Activated B cell treated with CpG ODN at 0.5 μM for 24 hours (primary cell): ENCODE measurements at regions not wholly inside any gene's neighbourhood (a gene's known extent, or its start where the extent isn't known, plus 50 kb on each side); places are given as distances from the start of the nearest gene placed in this dataset.

ENCODE experiments used
- ATAC-seq: fragments of 200-7000 bp; cut with Tn5 transposase; one replicate; pipeline ENCODE4 v1.10.0; 2021; ENCODE audit warnings: low read depth, mild to moderate bottlenecking, moderate library complexity
- CTCF ChIA-PET: fragments of 350-600 bp; sonication (Branson Sonifier 250); formaldehyde crosslinking; loops from one replicate; lab custom pipeline; 2021; ENCODE audit warnings: antibody characterized with exemption; lab: Charles Lee
- POLR2A ChIA-PET: fragments of 350-600 bp; sonication (Branson Sonifier 250); formaldehyde crosslinking; loops from one replicate; lab custom pipeline; 2021; ENCODE audit warnings: antibody characterized with exemption; lab: Charles Lee
- DNase-seq: peaks from one replicate; pipeline ENCODE4 v3.0.0; 2022
- H3K27ac Mint-ChIP-seq: one replicate; pipeline ENCODE4 v1.8.0; 2020; ENCODE audit warnings: mixed read lengths
- H3K27me3 Mint-ChIP-seq: one replicate; pipeline ENCODE4 v1.8.0; 2021; ENCODE audit warnings: mixed read lengths
- H3K36me3 Mint-ChIP-seq: one replicate; pipeline ENCODE4 v1.8.0; 2021; ENCODE audit warnings: low read depth, mixed read lengths
- H3K4me1 Mint-ChIP-seq: one replicate; pipeline ENCODE4 v1.8.0; 2021; ENCODE audit warnings: mixed read lengths
- H3K4me3 Mint-ChIP-seq: one replicate; pipeline ENCODE4 v1.8.0; 2020; ENCODE audit warnings: mild to moderate bottlenecking, mixed read lengths
- H3K9me3 Mint-ChIP-seq: one replicate; pipeline ENCODE4 v1.8.0; 2020; ENCODE audit warnings: mixed read lengths
- intact Hi-C: fragments of 100-400 bp; cut with micrococcal nuclease; formaldehyde crosslinking; loops from one replicate; pipeline ENCODE4 v1.15.1; 2024
- TF ChIP-seq, protein P1 (sequence below): fragments of 200-600 bp; IDR thresholded peaks from one replicate; pipeline ENCODE4 v1.8.0; 2022; ENCODE audit warnings: antibody characterized with exemption, mild to moderate bottlenecking

DNA sequence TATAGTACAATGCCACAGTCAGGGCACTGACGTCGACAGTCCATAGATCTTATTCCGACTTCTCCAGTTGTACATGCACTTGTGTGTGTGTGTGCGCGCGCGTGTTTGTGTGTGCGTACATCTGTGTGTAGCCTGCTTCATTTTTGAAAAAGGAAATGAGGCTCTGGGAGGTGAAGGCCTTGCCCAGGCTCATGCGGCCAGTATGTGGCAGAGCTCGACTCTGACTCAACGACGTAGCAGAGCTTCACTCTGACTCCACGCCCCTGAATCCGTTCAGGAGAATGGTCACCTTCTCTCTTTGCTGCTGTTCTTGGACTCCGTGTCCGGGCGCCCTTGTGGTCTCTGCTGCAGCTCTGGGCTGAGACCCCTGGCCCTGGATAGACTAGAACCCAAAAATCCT is 81.6 kb upstream of the CIBAR2 start:
- Mint-ChIP-seq H3K27me3 (peaks cover 5% of the 10 kb centered on the region), H3K4me1 (no peaks in the 10 kb centered on the region), H3K27ac (no peak overlapping the region), H3K36me3 (no peaks in the 10 kb centered on the region), H3K9me3 (peaks cover 11% of the 10 kb centered on the region), H3K4me3 (no peak overlapping the region)
- DNase-seq = no peak
- ATAC-seq = no peak
- CTCF ChIA-PET = no interaction called here
- TF ChIP-seq, protein P1, sequence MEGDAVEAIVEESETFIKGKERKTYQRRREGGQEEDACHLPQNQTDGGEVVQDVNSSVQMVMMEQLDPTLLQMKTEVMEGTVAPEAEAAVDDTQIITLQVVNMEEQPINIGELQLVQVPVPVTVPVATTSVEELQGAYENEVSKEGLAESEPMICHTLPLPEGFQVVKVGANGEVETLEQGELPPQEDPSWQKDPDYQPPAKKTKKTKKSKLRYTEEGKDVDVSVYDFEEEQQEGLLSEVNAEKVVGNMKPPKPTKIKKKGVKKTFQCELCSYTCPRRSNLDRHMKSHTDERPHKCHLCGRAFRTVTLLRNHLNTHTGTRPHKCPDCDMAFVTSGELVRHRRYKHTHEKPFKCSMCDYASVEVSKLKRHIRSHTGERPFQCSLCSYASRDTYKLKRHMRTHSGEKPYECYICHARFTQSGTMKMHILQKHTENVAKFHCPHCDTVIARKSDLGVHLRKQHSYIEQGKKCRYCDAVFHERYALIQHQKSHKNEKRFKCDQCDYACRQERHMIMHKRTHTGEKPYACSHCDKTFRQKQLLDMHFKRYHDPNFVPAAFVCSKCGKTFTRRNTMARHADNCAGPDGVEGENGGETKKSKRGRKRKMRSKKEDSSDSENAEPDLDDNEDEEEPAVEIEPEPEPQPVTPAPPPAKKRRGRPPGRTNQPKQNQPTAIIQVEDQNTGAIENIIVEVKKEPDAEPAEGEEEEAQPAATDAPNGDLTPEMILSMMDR = no peak
- intact Hi-C loops = no loop called here
- POLR2A ChIA-PET = no interaction called here

DNA sequence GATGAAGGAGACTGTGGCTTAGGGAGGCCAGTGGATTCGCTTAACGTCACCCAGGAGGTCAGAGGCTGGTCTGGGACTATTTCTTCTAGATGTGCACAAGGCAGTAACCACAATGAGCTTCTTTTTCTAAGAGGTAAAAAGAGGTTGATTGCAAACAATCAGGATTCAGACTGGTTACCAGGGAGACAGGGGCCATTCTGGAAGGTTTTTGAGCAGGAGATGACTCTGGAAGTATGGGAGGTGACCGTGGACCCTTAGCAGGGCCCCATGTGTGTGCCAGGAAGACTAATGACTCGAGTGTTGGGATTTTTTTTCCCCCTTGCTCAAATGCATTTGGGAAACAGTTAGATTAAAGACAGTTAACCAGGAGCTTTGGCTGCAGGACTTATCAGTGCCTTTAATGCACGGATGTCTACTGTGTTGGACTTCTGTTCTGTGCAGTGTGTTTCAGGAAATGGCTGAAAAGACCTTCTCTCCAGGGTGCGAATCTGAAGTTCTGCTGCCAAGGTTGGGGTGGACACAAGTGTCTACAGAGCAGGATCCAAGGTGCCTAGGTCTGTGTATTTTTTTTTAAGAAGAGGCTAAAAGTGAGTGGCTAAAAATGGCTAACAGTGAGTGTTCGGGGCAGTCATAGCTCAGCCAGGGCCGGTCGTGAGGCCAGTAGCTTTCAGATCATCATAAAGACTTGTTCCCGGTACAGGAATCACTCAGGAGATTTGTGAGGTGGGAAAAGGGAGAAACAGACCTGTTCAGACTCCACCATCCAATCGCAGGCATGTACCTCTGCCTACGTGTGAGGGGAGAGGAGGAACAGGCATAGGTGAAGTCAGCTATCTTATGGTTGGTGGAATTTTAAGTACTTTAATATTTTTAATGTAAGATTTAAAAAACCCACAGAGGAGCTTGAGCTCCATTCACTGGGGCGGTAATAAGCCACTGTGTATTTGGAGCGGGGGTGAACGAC is 82.3 kb upstream of the CIBAR2 start:
- H3K9me3 Mint-ChIP-seq = peaks cover 5% of the 10 kb centered on the region
- ATAC-seq = no peak
- POLR2A ChIA-PET = no interaction called here
- no peak overlapping the region for H3K27ac Mint-ChIP-seq
- H3K36me3 Mint-ChIP-seq = no peaks in the 10 kb centered on the region
- TF ChIP-seq, protein P1 = no peak
- H3K27me3 Mint-ChIP-seq = peaks cover 6% of the 10 kb centered on the region
- no peak overlapping the region for H3K4me3 Mint-ChIP-seq
- intact Hi-C loops = no loop called here
- DNase-seq = no peak
- H3K4me1 Mint-ChIP-seq = no peaks in the 10 kb centered on the region
- CTCF ChIA-PET = no interaction called here

DNA sequence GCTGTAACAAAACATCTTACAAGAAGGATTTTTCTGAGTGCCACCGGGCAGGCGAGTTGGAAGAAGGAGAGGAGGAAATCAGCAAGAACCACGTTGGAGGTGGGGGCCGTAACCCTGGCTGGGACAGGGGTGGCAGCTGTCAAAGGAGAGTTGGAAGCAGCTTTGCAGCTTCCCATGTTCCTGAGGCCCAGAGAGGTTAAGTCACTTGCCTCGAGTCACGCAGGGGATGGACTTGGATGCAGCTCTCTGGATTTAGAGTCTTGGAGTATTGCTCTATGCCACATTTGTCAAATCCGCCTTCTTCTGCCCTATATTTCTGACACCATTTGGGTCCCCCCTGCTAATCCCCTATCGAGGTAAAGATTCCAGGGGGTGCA is 83.0 kb upstream of the CIBAR2 start:
- no peaks in the 10 kb centered on the region for H3K4me1 Mint-ChIP-seq
- no peaks in the 10 kb centered on the region for H3K9me3 Mint-ChIP-seq
- peaks cover 6% of the 10 kb centered on the region for H3K27me3 Mint-ChIP-seq
- intact Hi-C loops = no loop called here
- ATAC-seq = no peak
- ChIA-PET CTCF (no interaction called here), POLR2A (no interaction called here)
- H3K36me3 Mint-ChIP-seq = no peaks in the 10 kb centered on the region
- DNase-seq = no peak
- no peak overlapping the region for H3K27ac Mint-ChIP-seq
- TF ChIP-seq, protein P1 = no peak
- H3K4me3 Mint-ChIP-seq = no peak overlapping the region

DNA sequence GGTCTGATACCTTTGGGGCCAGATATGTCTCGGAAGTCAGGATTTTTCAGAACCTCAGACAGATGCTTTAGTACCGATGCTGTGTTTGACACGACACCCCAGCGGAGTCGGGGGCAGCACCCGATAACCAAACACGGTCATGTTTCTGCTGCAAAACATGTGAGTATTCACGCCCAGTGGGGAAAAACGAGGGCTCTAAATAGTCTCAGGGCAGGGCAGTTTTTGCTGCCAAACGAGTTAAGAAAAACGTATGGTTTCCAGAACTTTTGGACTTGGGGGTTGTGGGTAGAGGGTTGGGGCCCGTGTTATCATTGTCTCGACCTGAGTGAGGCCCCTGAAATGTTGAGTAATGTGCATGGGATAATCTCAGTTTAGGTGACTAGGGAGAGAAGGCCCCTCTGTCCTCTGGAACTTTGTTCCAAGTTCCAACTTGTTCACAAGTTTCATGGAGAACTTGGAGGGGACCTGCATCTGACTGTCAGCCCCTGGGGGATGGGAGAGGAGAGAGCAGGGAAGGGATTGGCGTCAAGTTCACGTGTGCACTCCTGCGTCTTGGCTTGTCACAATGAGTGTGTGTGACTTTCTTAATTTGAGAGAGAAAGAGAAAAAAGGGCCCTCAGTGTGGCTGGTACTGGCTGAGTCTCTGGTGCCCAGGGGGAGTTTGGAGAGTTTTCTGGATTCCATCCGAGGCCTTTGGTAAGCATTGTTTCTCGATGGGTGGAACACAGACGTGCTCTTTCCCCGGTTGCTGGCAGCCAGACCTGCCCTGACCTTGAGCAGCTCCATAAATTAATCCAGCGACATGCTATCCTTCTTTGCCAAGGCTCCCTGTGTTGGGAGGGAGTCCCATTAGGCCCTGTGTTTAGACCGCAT is 83.9 kb upstream of the CIBAR2 start:
- CTCF ChIA-PET = no interaction called here
- ATAC-seq (no peak), DNase-seq (no peak)
- Mint-ChIP-seq H3K4me3 (no peak overlapping the region), H3K9me3 (no peaks in the 10 kb centered on the region), H3K27ac (no peak overlapping the region), H3K4me1 (no peaks in the 10 kb centered on the region), H3K36me3 (no peaks in the 10 kb centered on the region), H3K27me3 (peaks cover 6% of the 10 kb centered on the region)
- POLR2A ChIA-PET = no interaction called here
- intact Hi-C loops = no loop called here
- TF ChIP-seq, protein P1 = no peak

DNA sequence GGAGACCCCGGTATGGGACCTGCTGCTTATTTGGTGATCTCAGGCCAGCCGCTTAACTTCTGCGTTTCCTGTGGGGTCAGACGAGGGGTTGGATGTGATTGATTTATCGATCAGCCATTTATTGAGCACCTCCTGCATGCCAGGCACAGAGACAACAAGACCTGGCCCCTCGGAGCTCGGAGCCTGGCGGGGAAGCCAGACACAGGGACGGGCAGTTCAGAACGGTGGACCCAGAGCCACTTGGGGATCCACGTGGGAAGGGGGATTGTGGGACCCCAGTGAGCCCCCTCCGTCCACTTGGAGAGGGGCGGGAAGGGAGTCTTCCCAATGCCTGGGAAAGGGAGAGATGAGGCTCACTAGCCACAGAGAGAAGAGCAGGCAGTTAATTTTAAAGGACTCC is 84.7 kb upstream of the CIBAR2 start:
- intact Hi-C loops = no loop called here
- H3K27me3 Mint-ChIP-seq = peaks cover 4% of the 10 kb centered on the region
- H3K36me3 Mint-ChIP-seq = no peaks in the 10 kb centered on the region
- H3K27ac Mint-ChIP-seq = no peak overlapping the region
- CTCF ChIA-PET = no interaction called here
- POLR2A ChIA-PET = no interaction called here
- ATAC-seq (no peak), DNase-seq (no peak)
- H3K9me3 Mint-ChIP-seq = no peaks in the 10 kb centered on the region
- H3K4me1 Mint-ChIP-seq = no peaks in the 10 kb centered on the region
- TF ChIP-seq, protein P1 = no peak
- no peak overlapping the region for H3K4me3 Mint-ChIP-seq
